WERI-Rb-1 (cell line): ENCODE measurements at regions not wholly inside any gene's neighbourhood (a gene's known extent, or its start where the extent isn't known, plus 50 kb on each side); places are given as distances from the start of the nearest gene placed in this dataset.

Experiments
- DNase-seq: peaks from one replicate; pipeline ENCODE4 v3.0.0-alpha.2; 2020
- H3K27ac ChIP-seq: fragments of 250-450 bp; sonication (Bioruptor Pico); 2 replicates; pipeline ENCODE4 v1.5.1; 2020; ENCODE audit warnings: mild to moderate bottlenecking, moderate library complexity
- H3K27me3 ChIP-seq: fragments of 250-450 bp; sonication (Bioruptor Pico); 2 replicates; pipeline ENCODE4 v1.5.1; 2021; ENCODE audit warnings: mild to moderate bottlenecking, low read depth, moderate library complexity; ENCODE audit not compliant: insufficient read depth, severe bottlenecking
- H3K36me3 ChIP-seq: fragments of 250-450 bp; sonication (Bioruptor Pico); 2 replicates; pipeline ENCODE4 v1.5.1; 2020; ENCODE audit warnings: mild to moderate bottlenecking, moderate library complexity
- H3K4me3 ChIP-seq: 2 replicates; pipeline ENCODE4 v1.5.1; 2011; ENCODE audit warnings: low read depth, mild to moderate bottlenecking, control low read depth, low read length
- H3K9me3 ChIP-seq: fragments of 250-450 bp; sonication (Bioruptor Pico); 2 replicates; pipeline ENCODE4 v1.5.1; 2021; ENCODE audit warnings: mild to moderate bottlenecking, moderate library complexity; ENCODE audit not compliant: severe bottlenecking
- CTCF ChIP-seq: IDR thresholded peaks from 2 replicates; pipeline ENCODE4 v1.5.1; 2011; ENCODE audit warnings: low read depth, mild to moderate bottlenecking, control low read depth, inconsistent platforms, low read length

GRCh38 chr5:165334201-165334600 lies 1828.8 kb downstream of the MAT2B start:
- Histone ChIP-seq H3K4me3 (no peak overlapping the region), H3K27ac (no peak overlapping the region), H3K36me3 (no peaks in the 10 kb centered on the region), H3K27me3 (no peaks in the 10 kb centered on the region), H3K9me3 (no peaks in the 10 kb centered on the region)
- no peak for DNase-seq
- TF ChIP-seq CTCF, result no peak

GRCh38 chr5:165349735-165350134 lies 1844.3 kb downstream of the MAT2B start:
- Histone ChIP-seq H3K27ac (no peak overlapping the region), H3K36me3 (no peaks in the 10 kb centered on the region), H3K27me3 (no peaks in the 10 kb centered on the region), H3K4me3 (no peak overlapping the region), H3K9me3 (no peaks in the 10 kb centered on the region)
- no peak for DNase-seq
- no peak for TF ChIP-seq CTCF

DNA sequence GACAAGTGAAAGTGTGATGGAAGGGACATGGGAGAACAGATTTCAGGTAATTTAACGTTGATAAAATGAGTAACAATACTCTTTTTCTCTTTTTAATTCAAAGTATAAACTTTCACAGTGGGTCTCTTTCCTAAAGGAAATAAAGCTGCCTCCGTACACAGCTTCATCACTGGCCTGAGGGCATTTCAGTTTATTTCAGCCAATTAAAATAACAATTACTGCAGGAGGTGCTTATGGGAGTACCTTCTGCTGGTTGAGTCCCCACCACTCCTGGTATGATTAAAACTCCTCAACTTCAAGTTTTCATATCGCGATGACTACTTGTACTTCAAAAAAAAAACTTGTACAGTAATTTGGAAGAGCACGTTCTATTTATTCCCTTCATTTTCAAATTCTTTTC lies 1845.9 kb downstream of the MAT2B start:
- Histone ChIP-seq H3K4me3 (no peak overlapping the region), H3K36me3 (no peaks in the 10 kb centered on the region), H3K27me3 (no peaks in the 10 kb centered on the region), H3K27ac (no peak overlapping the region), H3K9me3 (no peaks in the 10 kb centered on the region)
- no peak for DNase-seq
- no peak for TF ChIP-seq CTCF

- H3K27me3 ChIP-seq, result no peaks in the 10 kb centered on the region
- DNase-seq, result no peak
- no peak for TF ChIP-seq CTCF
- H3K27ac ChIP-seq, result peak overlapping the region; percentile 75
- peak overlapping the region; percentile 33; the same call in 1 of the 2 replicates for H3K4me3 ChIP-seq
- H3K36me3 ChIP-seq, result no peaks in the 10 kb centered on the region
- no peaks in the 10 kb centered on the region for H3K9me3 ChIP-seq
Observed at GRCh38 chr5:165360366-165360765, 1854.9 kb downstream of the MAT2B start.

GRCh38 chr5:165360784-165361542 lies 1855.5 kb downstream of the MAT2B start:
- Histone ChIP-seq H3K4me3 (peak overlapping the region; percentile 33), H3K27ac (peak overlapping the region; percentile 75), H3K27me3 (no peaks in the 10 kb centered on the region), H3K9me3 (no peaks in the 10 kb centered on the region), H3K36me3 (no peaks in the 10 kb centered on the region)
- no peak for TF ChIP-seq CTCF
- peak; percentile 55 for DNase-seq

DNA sequence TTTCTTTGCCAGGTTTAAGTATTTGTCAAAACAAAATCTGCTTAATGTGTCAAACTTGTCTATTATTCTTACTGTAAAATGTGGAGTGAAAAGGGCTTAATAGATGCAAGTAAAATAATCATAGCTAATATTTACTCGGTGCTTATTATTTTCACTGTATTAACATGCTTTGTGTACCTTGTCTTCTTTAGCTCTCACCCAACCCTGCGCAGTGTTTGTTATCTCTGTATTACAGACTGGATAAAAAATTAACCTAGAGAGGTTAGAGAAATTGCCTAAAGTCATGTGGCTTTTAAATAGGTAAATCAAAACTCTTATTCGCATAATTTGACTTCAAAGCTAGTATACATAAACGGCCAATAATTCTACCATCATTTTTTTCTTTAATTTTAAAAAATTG lies 1864.8 kb downstream of the MAT2B start:
- no peak overlapping the region for H3K27ac ChIP-seq
- no peak for DNase-seq
- H3K36me3 ChIP-seq, result no peaks in the 10 kb centered on the region
- no peak overlapping the region for H3K4me3 ChIP-seq
- TF ChIP-seq CTCF, result no peak
- H3K9me3 ChIP-seq, result no peaks in the 10 kb centered on the region
- H3K27me3 ChIP-seq, result no peaks in the 10 kb centered on the region
